Neural cell (in vitro differentiated cells): ENCODE measurements at regions not wholly inside any gene's neighbourhood (a gene's known extent, or its start where the extent isn't known, plus 50 kb on each side); places are given as distances from the start of the nearest gene placed in this dataset.

ENCODE experiments used
- H2AFZ ChIP-seq: fragments of 200-600, 300-800 bp; sonication (generic), shearing (Covaris generic); 2 replicates; pipeline ENCODE4 v1.6.0; 2014; ENCODE audit warnings: low read depth, mild to moderate bottlenecking, antibody characterized with exemption, low read length, moderate library complexity
- H3F3A ChIP-seq: fragments of 200-600 bp; shearing (Covaris generic); 2 replicates; pipeline ENCODE4 v1.6.1; 2016; ENCODE audit warnings: mild to moderate bottlenecking, moderate library complexity, mixed read lengths, antibody characterized with exemption, low read length; ENCODE audit not compliant: insufficient read depth, poor library complexity, severe bottlenecking
- H3K27ac ChIP-seq: fragments of 200-600, 300-800 bp; sonication (generic), shearing (Covaris generic); 2 replicates; pipeline ENCODE4 v1.5.1; 2014; ENCODE audit warnings: mild to moderate bottlenecking, low read length, moderate library complexity
- H3K27me3 ChIP-seq: fragments of 300-800, 200-600 bp; sonication (generic), shearing (Covaris generic); 2 replicates; pipeline ENCODE4 v1.6.0; 2014; ENCODE audit warnings: mild to moderate bottlenecking, low read depth, low read length, moderate library complexity; ENCODE audit not compliant: insufficient read depth
- H3K36me3 ChIP-seq: fragments of 300-800, 200-600 bp; sonication (generic), shearing (Covaris generic); 2 replicates; pipeline ENCODE4 v1.5.1; 2014; ENCODE audit warnings: mild to moderate bottlenecking, antibody characterized with exemption, low read length, moderate library complexity; ENCODE audit not compliant: insufficient read depth
- H3K4me2 ChIP-seq: fragments of 300-800, 200-600 bp; sonication (generic), shearing (Covaris generic); 2 replicates; pipeline ENCODE4 v1.6.0; 2014; ENCODE audit warnings: mild to moderate bottlenecking, low read length
- H3K4me3 ChIP-seq: fragments of 300-800, 200-600 bp; sonication (generic), shearing (Covaris generic); 2 replicates; pipeline ENCODE4 v1.5.1; 2014; ENCODE audit warnings: mild to moderate bottlenecking, low read length, moderate library complexity
- H3K79me2 ChIP-seq: fragments of 200-600 bp; shearing (Covaris generic); replicated peaks from 2 replicates; pipeline ENCODE4 v1.6.0; 2014; ENCODE audit warnings: mild to moderate bottlenecking, low read length, moderate library complexity; ENCODE audit not compliant: insufficient read depth
- H3K9ac ChIP-seq: fragments of 300-800, 200-600 bp; sonication (generic), shearing (Covaris generic); 2 replicates; pipeline ENCODE4 v1.6.1; 2016; ENCODE audit warnings: mild to moderate bottlenecking, low read length, mixed read lengths
- H3K9me2 ChIP-seq: fragments of 200-600 bp; shearing (Covaris generic); 2 replicates; pipeline ENCODE4 v1.6.1; 2016; ENCODE audit warnings: mild to moderate bottlenecking, low read length, mixed read lengths; ENCODE audit not compliant: insufficient read depth
- H3K9me3 ChIP-seq: fragments of 200-600, 300-800 bp; sonication (generic), shearing (Covaris generic); 2 replicates; pipeline ENCODE4 v1.6.1; 2016; ENCODE audit warnings: mild to moderate bottlenecking, mixed run types, low read length, moderate library complexity, mixed read lengths
- H4K20me1 ChIP-seq: fragments of 200-600 bp; shearing (Covaris generic); 2 replicates; pipeline ENCODE4 v1.6.1; 2016; ENCODE audit warnings: mild to moderate bottlenecking, mixed run types; ENCODE audit not compliant: insufficient read depth
- EP300 ChIP-seq: fragments of 450-650 bp; conservative IDR thresholded peaks from 2 replicates; pipeline ENCODE4 v1.6.1; 2014; ENCODE audit warnings: antibody characterized with exemption, mild to moderate bottlenecking, moderate library complexity; ENCODE audit not compliant: poor library complexity, severe bottlenecking
- EZH2 ChIP-seq: fragments of 200-600, 300-800 bp; shearing (Covaris generic), sonication (generic); IDR thresholded peaks from 2 replicates; pipeline ENCODE4 v1.6.1; 2014; ENCODE audit warnings: antibody characterized with exemption, low read length, borderline replicate concordance, mild to moderate bottlenecking; ENCODE audit not compliant: insufficient read depth, poor library complexity, severe bottlenecking
- MXI1 ChIP-seq: fragments of 450-650 bp; conservative IDR thresholded peaks from 2 replicates; pipeline ENCODE4 v1.6.1; 2014; ENCODE audit warnings: antibody characterized with exemption, mild to moderate bottlenecking; ENCODE audit not compliant: poor library complexity, severe bottlenecking
- POLR2AphosphoS5 ChIP-seq: IDR thresholded peaks from 2 replicates; pipeline ENCODE4 v1.6.1; 2012
- RAD21 ChIP-seq: fragments of 450-650 bp; conservative IDR thresholded peaks from 2 replicates; pipeline ENCODE4 v1.6.1; 2014; ENCODE audit warnings: antibody characterized with exemption, mild to moderate bottlenecking, moderate library complexity
- SMC3 ChIP-seq: fragments of 450-650 bp; conservative IDR thresholded peaks from 2 replicates; pipeline ENCODE4 v1.6.1; 2014; ENCODE audit warnings: antibody characterized with exemption, mild to moderate bottlenecking, moderate library complexity; ENCODE audit not compliant: poor library complexity
- TAF1 ChIP-seq: IDR thresholded peaks from 2 replicates; pipeline ENCODE4 v1.6.1; 2012; ENCODE audit warnings: low read depth
- TF ChIP-seq, protein P1 (sequence below): IDR thresholded peaks from 2 replicates; pipeline ENCODE4 v1.6.1; 2012; ENCODE audit warnings: borderline replicate concordance
- TF ChIP-seq, protein P2 (sequence below): fragments of 450-650 bp; IDR thresholded peaks from 2 replicates; pipeline ENCODE4 v1.5.1; 2014; ENCODE audit warnings: antibody characterized with exemption, mild to moderate bottlenecking, moderate library complexity; ENCODE audit not compliant: poor library complexity, severe bottlenecking

DNA sequence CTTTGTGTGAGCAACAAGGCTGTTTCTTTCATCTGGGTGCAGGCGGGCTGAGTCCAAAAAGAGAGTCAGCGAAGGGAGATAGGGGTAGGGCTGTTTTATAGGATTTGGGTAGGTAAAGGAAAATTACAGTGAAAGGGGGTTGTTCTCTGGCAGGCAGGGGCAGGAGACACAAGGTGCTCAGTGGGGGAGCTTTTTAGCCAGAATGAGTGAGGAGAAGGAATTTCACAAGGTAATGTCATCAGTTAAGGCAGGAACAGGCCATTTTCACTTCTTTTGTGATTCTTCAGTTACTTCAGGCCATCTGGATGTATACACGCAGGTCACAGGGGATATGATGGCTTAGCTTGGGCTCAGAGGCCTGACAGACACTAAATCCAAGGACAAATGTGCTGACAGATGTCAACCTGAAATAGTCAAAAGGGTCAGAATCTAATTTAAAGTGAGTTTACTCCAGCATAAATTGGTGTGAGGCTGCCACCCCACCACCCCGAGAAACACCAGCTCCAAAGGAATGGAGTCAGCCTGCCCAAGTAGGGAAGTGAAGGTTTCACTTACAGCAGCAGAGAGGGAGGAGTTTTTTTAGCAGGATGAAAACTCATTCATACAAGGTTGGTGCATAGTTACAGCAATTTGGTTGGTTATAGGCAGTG, 560.0 kb upstream of the CDH4 start:
- H3K4me3 ChIP-seq, result no peak overlapping the region
- H3K4me2 ChIP-seq, result no peak overlapping the region
- H3K27ac ChIP-seq, result no peak overlapping the region
- no peak overlapping the region for H2AFZ ChIP-seq
- no peaks in the 10 kb centered on the region for H3F3A ChIP-seq
- H3K36me3 ChIP-seq, result no peaks in the 10 kb centered on the region
- H3K9me2 ChIP-seq, result no peaks in the 10 kb centered on the region
- H3K79me2 ChIP-seq, result no peaks in the 10 kb centered on the region
- no peaks in the 10 kb centered on the region for H3K9me3 ChIP-seq
- no peaks in the 10 kb centered on the region for H4K20me1 ChIP-seq
- TF ChIP-seq TAF1, result no peak
- TF ChIP-seq, protein P1, sequence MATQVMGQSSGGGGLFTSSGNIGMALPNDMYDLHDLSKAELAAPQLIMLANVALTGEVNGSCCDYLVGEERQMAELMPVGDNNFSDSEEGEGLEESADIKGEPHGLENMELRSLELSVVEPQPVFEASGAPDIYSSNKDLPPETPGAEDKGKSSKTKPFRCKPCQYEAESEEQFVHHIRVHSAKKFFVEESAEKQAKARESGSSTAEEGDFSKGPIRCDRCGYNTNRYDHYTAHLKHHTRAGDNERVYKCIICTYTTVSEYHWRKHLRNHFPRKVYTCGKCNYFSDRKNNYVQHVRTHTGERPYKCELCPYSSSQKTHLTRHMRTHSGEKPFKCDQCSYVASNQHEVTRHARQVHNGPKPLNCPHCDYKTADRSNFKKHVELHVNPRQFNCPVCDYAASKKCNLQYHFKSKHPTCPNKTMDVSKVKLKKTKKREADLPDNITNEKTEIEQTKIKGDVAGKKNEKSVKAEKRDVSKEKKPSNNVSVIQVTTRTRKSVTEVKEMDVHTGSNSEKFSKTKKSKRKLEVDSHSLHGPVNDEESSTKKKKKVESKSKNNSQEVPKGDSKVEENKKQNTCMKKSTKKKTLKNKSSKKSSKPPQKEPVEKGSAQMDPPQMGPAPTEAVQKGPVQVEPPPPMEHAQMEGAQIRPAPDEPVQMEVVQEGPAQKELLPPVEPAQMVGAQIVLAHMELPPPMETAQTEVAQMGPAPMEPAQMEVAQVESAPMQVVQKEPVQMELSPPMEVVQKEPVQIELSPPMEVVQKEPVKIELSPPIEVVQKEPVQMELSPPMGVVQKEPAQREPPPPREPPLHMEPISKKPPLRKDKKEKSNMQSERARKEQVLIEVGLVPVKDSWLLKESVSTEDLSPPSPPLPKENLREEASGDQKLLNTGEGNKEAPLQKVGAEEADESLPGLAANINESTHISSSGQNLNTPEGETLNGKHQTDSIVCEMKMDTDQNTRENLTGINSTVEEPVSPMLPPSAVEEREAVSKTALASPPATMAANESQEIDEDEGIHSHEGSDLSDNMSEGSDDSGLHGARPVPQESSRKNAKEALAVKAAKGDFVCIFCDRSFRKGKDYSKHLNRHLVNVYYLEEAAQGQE, result no peak
- TF ChIP-seq, protein P2, sequence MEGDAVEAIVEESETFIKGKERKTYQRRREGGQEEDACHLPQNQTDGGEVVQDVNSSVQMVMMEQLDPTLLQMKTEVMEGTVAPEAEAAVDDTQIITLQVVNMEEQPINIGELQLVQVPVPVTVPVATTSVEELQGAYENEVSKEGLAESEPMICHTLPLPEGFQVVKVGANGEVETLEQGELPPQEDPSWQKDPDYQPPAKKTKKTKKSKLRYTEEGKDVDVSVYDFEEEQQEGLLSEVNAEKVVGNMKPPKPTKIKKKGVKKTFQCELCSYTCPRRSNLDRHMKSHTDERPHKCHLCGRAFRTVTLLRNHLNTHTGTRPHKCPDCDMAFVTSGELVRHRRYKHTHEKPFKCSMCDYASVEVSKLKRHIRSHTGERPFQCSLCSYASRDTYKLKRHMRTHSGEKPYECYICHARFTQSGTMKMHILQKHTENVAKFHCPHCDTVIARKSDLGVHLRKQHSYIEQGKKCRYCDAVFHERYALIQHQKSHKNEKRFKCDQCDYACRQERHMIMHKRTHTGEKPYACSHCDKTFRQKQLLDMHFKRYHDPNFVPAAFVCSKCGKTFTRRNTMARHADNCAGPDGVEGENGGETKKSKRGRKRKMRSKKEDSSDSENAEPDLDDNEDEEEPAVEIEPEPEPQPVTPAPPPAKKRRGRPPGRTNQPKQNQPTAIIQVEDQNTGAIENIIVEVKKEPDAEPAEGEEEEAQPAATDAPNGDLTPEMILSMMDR, result no peak
- TF ChIP-seq EZH2, result no peak
- TF ChIP-seq MXI1, result no peak
- TF ChIP-seq POLR2AphosphoS5, result no peak
- no peak for TF ChIP-seq RAD21
- no peak for TF ChIP-seq EP300
- TF ChIP-seq SMC3, result no peak
- H3K27me3 ChIP-seq, result no peaks in the 10 kb centered on the region
- H3K9ac ChIP-seq, result no peak overlapping the region

DNA sequence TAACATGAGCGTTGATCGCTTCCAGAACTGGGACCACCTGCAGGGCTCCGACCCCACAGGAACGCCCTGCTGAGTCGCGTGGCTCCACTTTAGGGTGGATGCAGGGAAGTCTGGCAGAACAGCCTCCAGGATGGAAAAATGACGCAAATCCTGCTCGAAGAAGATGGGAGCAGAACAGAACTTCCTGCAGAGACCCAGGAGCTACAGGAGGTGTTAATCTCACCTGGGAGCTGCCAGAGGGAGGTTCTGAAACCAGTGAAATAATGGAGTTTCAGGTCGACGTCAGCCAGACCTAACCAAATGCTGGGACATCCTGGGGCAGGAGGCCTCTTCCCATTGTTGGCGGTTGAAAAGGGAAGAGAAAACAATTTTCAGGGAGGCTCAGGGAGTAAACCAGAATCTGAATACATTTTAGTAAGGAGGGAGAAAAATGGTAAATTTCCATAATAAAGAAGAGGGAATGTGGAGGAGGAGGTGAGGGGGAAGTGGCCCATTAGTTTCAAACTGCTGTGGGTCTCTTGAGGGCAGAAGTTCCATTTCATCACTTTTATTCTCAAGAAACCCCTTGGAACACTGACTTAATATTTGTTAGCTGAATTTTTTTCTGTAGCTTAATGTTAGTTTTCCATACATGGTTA, 558.4 kb upstream of the CDH4 start:
- H3K36me3 ChIP-seq, result no peaks in the 10 kb centered on the region
- no peak overlapping the region for H3K4me3 ChIP-seq
- no peaks in the 10 kb centered on the region for H3K79me2 ChIP-seq
- no peaks in the 10 kb centered on the region for H3K27me3 ChIP-seq
- no peak overlapping the region for H3K9ac ChIP-seq
- no peak overlapping the region for H2AFZ ChIP-seq
- H4K20me1 ChIP-seq, result no peaks in the 10 kb centered on the region
- H3K9me3 ChIP-seq, result no peaks in the 10 kb centered on the region
- no peaks in the 10 kb centered on the region for H3F3A ChIP-seq
- H3K27ac ChIP-seq, result no peak overlapping the region
- no peaks in the 10 kb centered on the region for H3K9me2 ChIP-seq
- TF ChIP-seq, protein P2, result no peak
- TF ChIP-seq, protein P1, result no peak
- TF ChIP-seq EP300 (no peak), TAF1 (no peak), MXI1 (no peak), POLR2AphosphoS5 (no peak), EZH2 (no peak), RAD21 (no peak), SMC3 (no peak)
- H3K4me2 ChIP-seq, result no peak overlapping the region
